MM.1S (cell line): ENCODE measurements at regions not wholly inside any gene's neighbourhood (a gene's known extent, or its start where the extent isn't known, plus 50 kb on each side); places are given as distances from the start of the nearest gene placed in this dataset.

ENCODE experiments used
- DNase-seq: peaks from one replicate; pipeline ENCODE4 v3.0.0-alpha.2; 2015
- H2AFZ ChIP-seq: fragments of 300-600 bp; sonication (generic); 2 replicates; pipeline ENCODE4 v1.6.0; 2016; ENCODE audit warnings: antibody characterized with exemption, low read length
- H3F3A ChIP-seq: fragments of 300-600 bp; sonication (generic); 2 replicates; pipeline ENCODE4 v1.6.1; 2016; ENCODE audit warnings: mild to moderate bottlenecking, antibody characterized with exemption, low read length, moderate library complexity, mixed read lengths; ENCODE audit not compliant: insufficient read depth
- H3K27ac ChIP-seq: fragments of 300-600 bp; sonication (generic); 2 replicates; pipeline ENCODE4 v1.5.1; 2016; ENCODE audit warnings: mild to moderate bottlenecking, low read length
- H3K27me3 ChIP-seq: fragments of 300-600 bp; sonication (generic); replicated peaks from 2 replicates; pipeline ENCODE4 v1.6.0; 2016; ENCODE audit warnings: low read length; ENCODE audit not compliant: insufficient read depth
- H3K36me3 ChIP-seq: fragments of 300-600 bp; sonication (generic); replicated peaks from 2 replicates; pipeline ENCODE4 v1.6.1; 2016; ENCODE audit warnings: mild to moderate bottlenecking, low read length, mixed read lengths; ENCODE audit not compliant: insufficient read depth
- H3K4me1 ChIP-seq: fragments of 300-600 bp; sonication (generic); 2 replicates; pipeline ENCODE4 v1.6.1; 2016; ENCODE audit warnings: low read length, mixed read lengths
- H3K4me2 ChIP-seq: fragments of 300-600 bp; sonication (generic); 2 replicates; pipeline ENCODE4 v1.6.0; 2016; ENCODE audit warnings: low read depth, low read length
- H3K4me3 ChIP-seq: fragments of 300-600 bp; sonication (generic); 2 replicates; pipeline ENCODE4 v1.5.1; 2016; ENCODE audit warnings: low read length, mixed read lengths
- H3K79me2 ChIP-seq: fragments of 300-600 bp; sonication (generic); 2 replicates; pipeline ENCODE4 v1.6.1; 2016; ENCODE audit warnings: mixed run types, low read length, mixed read lengths
- H3K9ac ChIP-seq: fragments of 300-600 bp; sonication (generic); 2 replicates; pipeline ENCODE4 v1.6.1; 2016; ENCODE audit warnings: low read length, mixed read lengths
- H3K9me2 ChIP-seq: fragments of 300-600 bp; sonication (generic); replicated peaks from 2 replicates; pipeline ENCODE4 v1.6.1; 2016; ENCODE audit warnings: mild to moderate bottlenecking, low read length, mixed read lengths; ENCODE audit not compliant: insufficient read depth
- H3K9me3 ChIP-seq: fragments of 300-600 bp; sonication (generic); replicated peaks from 2 replicates; pipeline ENCODE4 v1.6.1; 2016; ENCODE audit warnings: mild to moderate bottlenecking, low read length, mixed read lengths; ENCODE audit not compliant: insufficient read depth
- H4K20me1 ChIP-seq: fragments of 300-600 bp; sonication (generic); 2 replicates; pipeline ENCODE4 v1.6.1; 2016; ENCODE audit warnings: mild to moderate bottlenecking, low read length, moderate library complexity, mixed read lengths; ENCODE audit not compliant: insufficient read depth
- EZH2 ChIP-seq: fragments of 300-600 bp; sonication (generic); optimal IDR thresholded peaks from 2 replicates; pipeline ENCODE3; 2017; ENCODE audit warnings: low read depth, mild to moderate bottlenecking, antibody characterized with exemption, low read length, mixed read lengths
- EZH2phosphoT487 ChIP-seq: fragments of 300-600 bp; sonication (generic); IDR thresholded peaks from 2 replicates; pipeline ENCODE4 v1.6.1; 2018; ENCODE audit warnings: antibody characterized with exemption, low read length
- TF ChIP-seq, protein P1 (sequence below): fragments of 300-600 bp; sonication (generic); IDR thresholded peaks from 2 replicates; pipeline ENCODE4 v1.5.1; 2016; ENCODE audit warnings: antibody characterized with exemption, low read length, mixed read lengths

DNA sequence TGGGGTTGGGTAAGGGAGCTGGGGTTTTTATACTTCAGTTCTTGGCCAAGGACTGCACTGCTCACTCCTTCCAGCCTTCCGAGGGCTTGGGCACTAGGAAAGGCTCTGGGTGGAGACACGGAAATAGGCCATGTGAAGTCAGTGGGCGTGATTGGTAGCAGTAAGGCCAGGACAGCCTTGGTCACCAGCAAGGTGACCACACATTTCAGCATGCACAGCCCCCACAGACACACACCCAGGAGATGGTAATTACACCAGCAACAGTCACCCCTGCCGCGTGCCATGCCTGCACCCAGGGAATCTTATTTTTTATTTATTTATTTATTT is 252.5 kb downstream of the SEC14L1 start:
- Histone ChIP-seq H3K27ac (no peak overlapping the region), H3F3A (no peaks in the 10 kb centered on the region), H4K20me1 (no peaks in the 10 kb centered on the region; the same call in 1 of the 2 replicates), H3K4me1 (no peaks in the 10 kb centered on the region), H2AFZ (no peak overlapping the region), H3K79me2 (peaks cover 89% of the 10 kb centered on the region), H3K9ac (no peak overlapping the region), H3K4me2 (no peak overlapping the region), H3K9me2 (no peaks in the 10 kb centered on the region), H3K9me3 (no peaks in the 10 kb centered on the region), H3K36me3 (no peaks in the 10 kb centered on the region), H3K27me3 (no peaks in the 10 kb centered on the region), H3K4me3 (no peak overlapping the region)
- TF ChIP-seq EZH2phosphoT487, result no peak
- no peak for DNase-seq

DNA sequence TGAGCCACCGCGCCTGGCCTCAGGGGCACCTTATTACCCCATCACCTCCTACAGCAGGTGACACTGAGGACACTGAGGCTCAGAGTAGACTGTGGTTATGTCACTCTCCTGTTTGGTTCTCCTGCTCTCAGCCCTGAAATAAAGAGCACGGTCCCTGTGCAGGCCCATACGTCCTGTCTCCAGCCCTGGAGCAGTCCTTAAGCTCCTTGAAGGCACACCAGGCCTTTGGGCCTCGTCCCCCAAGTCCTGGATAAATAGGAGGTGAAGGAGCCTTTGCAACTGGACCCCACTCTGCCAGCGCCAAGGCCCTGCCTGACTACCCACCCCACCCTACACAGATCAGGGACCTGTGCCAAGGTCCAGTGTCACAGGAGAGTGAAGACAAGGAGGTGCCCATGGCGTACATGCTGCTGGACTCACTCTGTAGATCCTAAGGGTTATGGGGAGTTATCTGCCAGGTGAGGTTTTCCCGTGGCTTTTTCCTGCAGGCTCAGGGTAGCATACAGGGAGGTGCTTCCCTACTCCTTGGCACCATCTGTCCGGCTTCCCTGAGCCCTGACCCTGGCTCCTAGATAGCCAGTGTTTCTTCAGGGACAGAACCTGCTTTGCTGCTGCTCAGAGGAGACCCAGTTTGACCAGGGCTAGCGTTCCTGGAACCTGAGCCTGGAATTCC is 253.2 kb downstream of the SEC14L1 start:
- H3K9me3 ChIP-seq, result no peaks in the 10 kb centered on the region
- no peak overlapping the region for H2AFZ ChIP-seq
- H4K20me1 ChIP-seq, result no peaks in the 10 kb centered on the region; the same call in 1 of the 2 replicates
- H3K9ac ChIP-seq, result no peak overlapping the region
- H3F3A ChIP-seq, result no peaks in the 10 kb centered on the region
- no peak overlapping the region for H3K4me2 ChIP-seq
- DNase-seq, result no peak
- H3K4me3 ChIP-seq, result no peak overlapping the region
- H3K79me2 ChIP-seq, result peaks cover 89% of the 10 kb centered on the region
- H3K9me2 ChIP-seq, result no peaks in the 10 kb centered on the region
- no peaks in the 10 kb centered on the region for H3K36me3 ChIP-seq
- TF ChIP-seq EZH2phosphoT487 (no peak), EZH2 (no peak)
- TF ChIP-seq, protein P1, sequence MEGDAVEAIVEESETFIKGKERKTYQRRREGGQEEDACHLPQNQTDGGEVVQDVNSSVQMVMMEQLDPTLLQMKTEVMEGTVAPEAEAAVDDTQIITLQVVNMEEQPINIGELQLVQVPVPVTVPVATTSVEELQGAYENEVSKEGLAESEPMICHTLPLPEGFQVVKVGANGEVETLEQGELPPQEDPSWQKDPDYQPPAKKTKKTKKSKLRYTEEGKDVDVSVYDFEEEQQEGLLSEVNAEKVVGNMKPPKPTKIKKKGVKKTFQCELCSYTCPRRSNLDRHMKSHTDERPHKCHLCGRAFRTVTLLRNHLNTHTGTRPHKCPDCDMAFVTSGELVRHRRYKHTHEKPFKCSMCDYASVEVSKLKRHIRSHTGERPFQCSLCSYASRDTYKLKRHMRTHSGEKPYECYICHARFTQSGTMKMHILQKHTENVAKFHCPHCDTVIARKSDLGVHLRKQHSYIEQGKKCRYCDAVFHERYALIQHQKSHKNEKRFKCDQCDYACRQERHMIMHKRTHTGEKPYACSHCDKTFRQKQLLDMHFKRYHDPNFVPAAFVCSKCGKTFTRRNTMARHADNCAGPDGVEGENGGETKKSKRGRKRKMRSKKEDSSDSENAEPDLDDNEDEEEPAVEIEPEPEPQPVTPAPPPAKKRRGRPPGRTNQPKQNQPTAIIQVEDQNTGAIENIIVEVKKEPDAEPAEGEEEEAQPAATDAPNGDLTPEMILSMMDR, result no peak
- no peaks in the 10 kb centered on the region for H3K4me1 ChIP-seq
- H3K27ac ChIP-seq, result no peak overlapping the region
- no peaks in the 10 kb centered on the region for H3K27me3 ChIP-seq

DNA sequence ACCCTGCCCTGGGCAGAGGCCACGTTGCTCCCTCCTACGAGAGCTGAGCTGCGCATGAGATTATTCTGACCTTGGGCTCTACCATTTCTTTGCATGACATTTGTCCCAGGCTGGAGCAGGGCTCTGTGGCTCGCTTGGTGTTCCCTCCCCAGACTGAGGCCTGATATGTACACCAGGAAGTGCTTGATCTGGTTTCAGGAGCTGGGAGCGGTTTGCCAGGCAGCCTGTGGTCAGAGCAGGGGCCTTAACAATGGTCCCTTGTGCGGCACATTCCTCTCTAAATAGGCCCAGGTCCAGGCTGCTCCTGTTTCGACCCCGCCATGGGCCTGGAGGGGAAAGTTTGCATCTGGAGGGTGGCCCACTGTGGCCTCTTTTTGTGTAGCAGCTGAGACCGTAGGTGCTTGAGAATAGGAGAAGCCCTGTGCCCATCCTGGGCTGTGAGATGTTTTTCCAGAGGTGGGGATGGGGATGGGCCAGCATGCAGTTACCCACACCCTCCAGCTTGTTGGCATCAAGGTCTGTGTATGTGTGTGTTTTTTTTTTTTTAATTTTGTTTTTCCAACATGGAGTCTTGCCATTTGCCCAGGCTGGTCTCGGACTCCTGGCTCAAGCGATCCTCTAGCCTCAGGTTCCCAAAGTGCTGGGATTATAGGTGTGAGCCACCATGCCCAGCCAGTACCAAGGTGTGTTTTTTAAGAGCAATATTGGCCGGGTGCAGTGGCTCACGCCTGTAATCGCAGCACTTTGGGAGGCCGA is 253.9 kb downstream of the SEC14L1 start:
- no peaks in the 10 kb centered on the region; the same call in 1 of the 2 replicates for H4K20me1 ChIP-seq
- no peaks in the 10 kb centered on the region for H3K9me2 ChIP-seq
- H2AFZ ChIP-seq, result no peak overlapping the region
- TF ChIP-seq EZH2, result no peak
- TF ChIP-seq EZH2phosphoT487, result no peak
- TF ChIP-seq, protein P1, result no peak
- no peaks in the 10 kb centered on the region for H3K36me3 ChIP-seq
- no peak overlapping the region for H3K9ac ChIP-seq
- DNase-seq, result no peak
- no peaks in the 10 kb centered on the region for H3K9me3 ChIP-seq
- H3K79me2 ChIP-seq, result peaks cover 90% of the 10 kb centered on the region
- H3K4me2 ChIP-seq, result no peak overlapping the region
- H3K4me1 ChIP-seq, result no peaks in the 10 kb centered on the region
- H3K4me3 ChIP-seq, result no peak overlapping the region
- H3K27me3 ChIP-seq, result no peaks in the 10 kb centered on the region
- H3K27ac ChIP-seq, result no peak overlapping the region
- no peaks in the 10 kb centered on the region for H3F3A ChIP-seq
